HG03175 (cell line): ENCODE measurements at regions not wholly inside any gene's neighbourhood (a gene's known extent, or its start where the extent isn't known, plus 50 kb on each side); places are given as distances from the start of the nearest gene placed in this dataset.

Source experiments
- ATAC-seq: cut with Tn5 transposase; IDR thresholded peaks from one replicate; pipeline ENCODE4 v1.9.1; 2021; ENCODE audit warnings: mild to moderate bottlenecking, moderate library complexity; ENCODE audit not compliant: unreplicated experiment

DNA sequence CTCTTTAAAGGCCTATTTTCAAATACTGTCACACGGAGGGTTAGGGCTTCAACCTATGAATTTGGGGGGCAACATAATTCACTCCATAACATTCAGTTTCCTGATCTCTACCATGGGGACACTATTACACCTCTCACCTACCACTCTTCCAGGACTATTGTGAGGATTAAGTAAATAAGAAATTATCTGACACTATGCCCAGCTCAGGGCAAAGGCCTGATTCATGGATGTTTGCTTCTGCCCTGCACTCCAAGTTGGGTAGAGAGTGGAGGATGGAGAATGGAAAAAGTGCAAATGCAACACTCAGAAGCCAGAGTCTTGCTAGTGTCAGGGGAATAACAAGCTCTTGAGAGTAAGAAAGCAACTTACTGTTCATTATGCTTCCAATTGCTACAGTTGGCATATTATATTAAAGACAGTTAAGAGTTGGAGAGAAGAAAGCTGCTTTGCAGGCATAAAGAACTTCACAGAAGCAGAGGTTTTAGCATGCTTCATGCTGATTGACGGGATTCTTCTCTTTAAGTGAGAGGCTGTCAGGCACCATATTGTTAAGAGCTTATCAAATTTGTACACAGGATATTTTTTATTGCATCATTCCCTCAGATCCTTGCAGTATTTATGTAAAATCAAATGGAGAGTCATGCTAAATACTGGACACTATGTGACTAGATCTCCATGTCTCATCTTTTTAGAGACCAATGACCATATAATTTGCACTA, 375.3 kb downstream of the VPS13C start:
- no peak for ATAC-seq

GRCh38 chr15:61682891-61683735, 377.1 kb downstream of the VPS13C start:
- ATAC-seq: no peak

DNA sequence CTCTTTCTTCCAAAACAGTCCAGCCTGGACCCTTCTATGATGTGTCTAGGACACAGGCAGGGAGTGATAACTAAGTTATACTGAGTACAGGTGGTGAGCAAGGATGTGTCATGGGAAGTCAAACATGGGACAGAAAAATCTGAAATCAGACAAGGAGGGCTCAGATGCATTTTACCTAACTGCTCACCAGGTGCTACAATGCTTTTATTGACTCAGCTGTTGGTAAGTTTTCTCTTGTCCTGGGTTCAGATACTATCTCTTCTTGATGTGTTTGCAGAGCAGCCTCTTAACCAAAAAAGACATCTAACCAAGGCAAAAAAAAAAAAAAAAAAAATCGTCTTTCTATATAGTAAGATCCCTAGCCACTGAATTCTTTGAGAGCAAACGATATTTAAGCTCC, 378.6 kb downstream of the VPS13C start:
- ATAC-seq: no peak

GRCh38 chr15:61681038-61681418, 379.2 kb downstream of the VPS13C start:
- ATAC-seq: no peak

- no peak for ATAC-seq
Observed at GRCh38 chr15:61680260-61681037, 379.8 kb downstream of the VPS13C start.

GRCh38 chr15:61671736-61672135, 388.5 kb downstream of the VPS13C start:
- no peak for ATAC-seq

DNA sequence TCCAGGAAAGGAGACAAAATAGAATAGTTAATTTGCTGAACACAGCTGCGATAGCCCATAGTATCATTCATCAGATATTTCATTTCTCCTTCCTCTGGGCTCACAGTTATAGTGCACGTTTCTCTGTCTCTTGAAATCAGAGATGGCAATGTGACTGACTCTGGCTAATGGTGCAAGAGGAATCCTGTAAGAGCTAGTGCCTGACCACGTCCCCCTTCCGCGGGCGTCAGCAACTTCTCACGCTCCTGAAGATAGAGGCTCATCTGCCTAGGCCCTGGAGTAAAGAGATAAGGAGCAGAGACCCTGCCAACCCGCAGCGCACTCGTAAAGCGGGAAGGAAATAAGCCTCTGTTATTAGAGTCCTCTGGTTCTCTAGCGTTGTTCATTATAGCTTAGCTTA, 391.8 kb downstream of the VPS13C start:
- ATAC-seq: no peak

DNA sequence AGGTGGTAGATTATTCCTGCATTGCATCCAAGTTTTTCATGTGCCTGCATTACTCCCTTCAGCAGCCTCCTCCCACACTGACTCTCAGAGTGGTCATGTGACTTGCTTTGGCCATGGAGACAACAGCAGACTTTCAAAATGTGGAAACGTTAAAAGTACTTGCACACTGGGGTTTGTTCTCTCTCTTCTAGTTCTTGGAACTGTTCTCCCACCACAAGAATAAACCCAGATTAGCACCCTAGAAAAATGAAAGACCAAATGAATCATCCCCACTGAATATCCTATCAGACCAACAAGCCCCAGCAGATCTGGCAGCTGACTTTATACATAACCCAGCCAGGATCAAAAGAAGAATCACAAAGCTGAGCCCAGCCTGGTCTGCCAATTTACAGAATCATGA, 398.5 kb downstream of the VPS13C start:
- ATAC-seq: no peak

DNA sequence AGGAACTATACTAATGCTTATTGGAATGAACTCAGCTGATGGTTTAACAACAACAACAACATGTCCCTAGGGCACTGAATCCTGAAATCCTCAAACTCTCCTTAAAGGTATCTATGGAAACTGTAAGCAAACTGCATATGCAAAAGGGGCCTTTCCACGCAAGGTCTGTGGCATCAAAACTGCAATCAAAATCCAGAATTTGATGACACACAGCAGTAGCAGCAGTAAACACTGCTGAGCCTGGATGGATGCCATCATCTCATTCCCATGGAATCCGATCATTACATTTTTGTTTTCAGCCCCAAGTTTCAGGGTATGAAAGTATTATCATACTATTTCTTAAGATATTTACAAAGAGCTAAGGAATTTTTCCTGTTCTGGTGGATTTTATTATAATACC, 399.7 kb downstream of the VPS13C start:
- no peak for ATAC-seq

- ATAC-seq: no peak
Observed at GRCh38 chr15:61659566-61660190, 400.6 kb downstream of the VPS13C start.

DNA sequence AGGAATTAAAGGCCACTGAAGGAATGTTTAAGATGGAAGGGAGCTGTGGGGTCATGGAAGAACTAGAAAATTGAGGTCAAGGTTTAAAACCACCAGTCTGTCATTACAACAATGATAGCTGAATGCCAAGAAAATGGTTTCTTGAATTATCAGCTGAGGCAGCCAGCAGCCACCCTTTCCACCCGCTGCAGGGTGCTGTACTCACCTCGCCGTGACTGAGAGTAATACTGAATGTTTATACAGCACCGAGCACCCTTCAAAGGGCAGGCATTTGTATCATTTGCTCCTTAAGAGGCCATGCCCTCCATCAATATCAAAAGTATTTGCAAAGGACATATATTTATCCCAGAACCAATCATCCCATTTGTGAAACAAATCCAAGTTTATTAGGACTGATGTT, 402.8 kb downstream of the VPS13C start:
- no peak for ATAC-seq

DNA sequence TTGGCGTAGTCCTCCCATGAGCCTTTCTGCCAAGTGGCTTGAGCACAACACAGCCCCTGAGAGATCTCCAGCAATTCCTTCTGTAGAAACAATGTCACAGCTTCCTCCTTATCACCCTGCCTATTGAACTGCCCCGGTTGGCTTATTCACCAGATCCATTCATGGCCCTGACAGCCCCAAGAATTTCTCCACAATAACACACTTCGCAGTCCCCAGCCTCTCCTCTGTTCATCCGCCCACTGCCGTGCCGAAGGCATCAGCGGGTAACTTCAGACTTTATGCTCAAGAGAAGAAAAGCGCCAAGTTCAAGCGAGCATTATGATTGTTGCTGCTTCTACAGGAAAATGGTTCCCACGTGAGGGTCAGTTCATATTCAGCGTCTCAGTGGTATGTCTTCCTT, 403.9 kb downstream of the VPS13C start:
- no peak for ATAC-seq

- ATAC-seq: no peak
Observed at GRCh38 chr15:61655881-61656280, 404.4 kb downstream of the VPS13C start.

- ATAC-seq: no peak
Observed at GRCh38 chr15:61654918-61655317, 405.3 kb downstream of the VPS13C start.

GRCh38 chr15:61654002-61654740, 406.1 kb downstream of the VPS13C start:
- no peak for ATAC-seq

GRCh38 chr15:61653110-61653509, 407.1 kb downstream of the VPS13C start:
- ATAC-seq: no peak

DNA sequence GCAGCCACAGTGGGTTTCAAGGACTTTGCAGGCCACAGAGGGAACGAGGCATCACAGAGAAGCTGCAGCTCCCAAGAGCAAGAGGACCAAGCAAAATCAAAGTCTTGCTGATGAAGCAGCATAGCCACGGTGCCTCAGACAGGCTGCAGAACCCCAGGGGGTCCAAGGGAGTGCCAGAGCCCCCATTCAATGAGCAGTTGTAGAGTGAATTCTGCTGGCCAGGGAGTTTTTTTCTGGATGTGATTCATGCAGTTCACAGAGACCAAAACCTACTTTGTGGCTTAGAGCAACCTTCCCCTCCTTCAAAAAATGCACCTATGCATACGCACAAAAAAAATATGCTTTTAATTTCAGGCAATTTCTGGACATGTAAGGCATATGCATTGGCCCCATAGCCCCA, 409.0 kb downstream of the VPS13C start:
- ATAC-seq: no peak

DNA sequence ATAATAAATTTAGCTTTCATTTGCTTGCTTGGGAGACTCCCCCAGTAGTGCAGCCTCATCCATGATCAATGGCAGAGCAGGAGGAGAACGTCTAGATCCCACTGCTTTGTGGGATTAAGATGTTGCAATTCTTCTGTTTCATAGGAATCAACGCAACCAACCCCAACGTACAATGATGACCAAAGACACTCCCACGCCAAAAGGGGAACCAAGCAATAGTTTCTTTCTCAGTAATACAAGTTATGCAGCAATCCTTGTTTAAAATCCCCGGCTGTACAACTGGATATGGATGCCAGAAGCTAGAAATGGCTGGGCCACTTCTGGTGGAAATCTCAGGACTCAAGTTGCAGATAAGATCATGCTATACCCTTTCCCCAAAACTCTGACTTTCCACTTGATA, 411.2 kb downstream of the VPS13C start:
- ATAC-seq: no peak

DNA sequence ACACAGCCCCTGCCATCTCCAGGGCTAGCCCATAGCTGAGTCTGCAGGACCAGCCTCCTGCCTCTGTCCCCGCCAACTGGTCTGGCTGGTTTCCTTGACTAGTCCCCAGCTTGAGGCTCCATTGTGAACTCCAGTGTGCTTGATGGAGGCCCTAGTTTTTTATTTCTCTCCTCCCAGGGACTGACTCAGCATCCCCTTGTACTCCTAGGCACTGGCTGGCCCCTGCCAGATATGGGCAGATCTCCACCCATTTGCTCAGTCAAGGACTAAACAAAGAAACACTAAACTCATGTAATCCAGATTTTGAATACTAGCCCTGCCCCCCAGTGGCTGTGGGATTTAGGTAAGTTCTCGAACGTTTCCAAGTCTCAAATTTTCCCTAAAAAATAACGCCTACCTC, 415.4 kb upstream of the RORA start:
- no peak for ATAC-seq

DNA sequence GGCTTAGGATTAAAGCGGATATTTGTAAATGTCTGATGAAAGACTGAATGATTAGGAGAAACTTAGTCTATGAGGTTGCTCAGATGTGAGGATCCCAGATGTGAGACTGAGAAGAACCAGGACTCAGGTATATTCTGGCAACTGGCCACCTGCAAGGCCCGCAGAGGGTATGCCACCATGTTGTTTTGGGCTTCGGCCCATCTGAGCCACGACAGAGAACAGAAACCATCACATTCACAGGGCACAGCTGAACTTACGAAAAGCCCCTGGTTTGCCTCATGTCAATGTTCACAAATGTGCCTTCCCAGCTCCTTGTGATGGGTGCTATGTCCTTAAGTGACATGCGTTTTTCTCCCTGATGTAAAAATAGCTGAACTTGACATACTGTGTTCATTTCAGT, 412.5 kb upstream of the RORA start:
- ATAC-seq: no peak

DNA sequence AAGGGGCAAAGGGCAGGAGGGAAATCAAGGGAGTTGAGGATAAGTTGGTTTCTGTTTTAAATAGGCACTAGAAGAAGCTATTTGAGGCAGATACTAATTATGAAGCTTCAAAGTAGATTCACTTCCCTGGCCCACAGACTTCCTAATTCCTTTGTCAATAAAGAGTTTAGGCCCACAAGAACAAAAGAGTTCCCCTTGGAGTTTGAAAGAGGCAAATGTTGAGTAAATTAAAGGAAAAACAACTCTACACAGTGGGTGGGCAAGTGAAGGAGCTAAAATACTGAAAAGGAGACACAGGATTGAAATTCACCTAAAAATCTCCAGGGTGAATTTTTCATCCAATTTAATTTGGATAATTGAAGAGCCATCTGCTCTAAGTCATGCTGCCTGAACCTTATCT, 411.7 kb upstream of the RORA start:
- ATAC-seq: no peak
